ENCODE measurements at regions not wholly inside any gene's neighbourhood (a gene's known extent, or its start where the extent isn't known, plus 50 kb on each side); places are given as distances from the start of the nearest gene placed in this dataset.

DNA sequence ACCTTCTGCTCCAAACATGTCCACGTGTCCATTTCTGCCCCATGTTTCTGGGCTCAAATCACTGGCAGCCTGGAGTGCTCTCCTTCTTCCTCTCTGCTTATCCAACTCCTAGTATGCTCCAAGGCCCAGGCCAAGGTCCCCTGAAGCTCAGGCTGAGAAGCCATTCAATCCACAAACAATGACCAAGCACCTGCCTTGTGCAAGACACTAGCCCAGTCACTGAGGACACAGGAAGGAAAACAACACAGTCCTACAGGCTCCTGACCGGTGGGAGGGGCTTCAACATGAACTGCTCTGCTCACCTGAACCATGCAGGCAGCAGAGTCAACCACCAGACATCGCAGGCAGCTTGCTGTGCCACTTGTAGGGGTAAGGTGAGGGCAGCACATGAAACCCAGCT lies 93.6 kb downstream of the RPL27A start:
- H3K9ac ChIP-seq (ENCODE audit: low read length): no peak overlapping the region
- H3F3A ChIP-seq (ENCODE audit: insufficient read depth, low read length): no peaks in the 10 kb centered on the region
- no peaks in the 10 kb centered on the region for H3K4me1 ChIP-seq (ENCODE audit: insufficient read depth, low read length, severe bottlenecking)
- H3K9me2 ChIP-seq (ENCODE audit: low read depth, low read length): no peaks in the 10 kb centered on the region
- no peak overlapping the region for H3K4me2 ChIP-seq (ENCODE audit: low read length)
- TF ChIP-seq EZH2 (IDR thresholded peaks at IDR 0.05; ENCODE audit: borderline replicate concordance, low read length): no peak
- TF ChIP-seq, protein P1, sequence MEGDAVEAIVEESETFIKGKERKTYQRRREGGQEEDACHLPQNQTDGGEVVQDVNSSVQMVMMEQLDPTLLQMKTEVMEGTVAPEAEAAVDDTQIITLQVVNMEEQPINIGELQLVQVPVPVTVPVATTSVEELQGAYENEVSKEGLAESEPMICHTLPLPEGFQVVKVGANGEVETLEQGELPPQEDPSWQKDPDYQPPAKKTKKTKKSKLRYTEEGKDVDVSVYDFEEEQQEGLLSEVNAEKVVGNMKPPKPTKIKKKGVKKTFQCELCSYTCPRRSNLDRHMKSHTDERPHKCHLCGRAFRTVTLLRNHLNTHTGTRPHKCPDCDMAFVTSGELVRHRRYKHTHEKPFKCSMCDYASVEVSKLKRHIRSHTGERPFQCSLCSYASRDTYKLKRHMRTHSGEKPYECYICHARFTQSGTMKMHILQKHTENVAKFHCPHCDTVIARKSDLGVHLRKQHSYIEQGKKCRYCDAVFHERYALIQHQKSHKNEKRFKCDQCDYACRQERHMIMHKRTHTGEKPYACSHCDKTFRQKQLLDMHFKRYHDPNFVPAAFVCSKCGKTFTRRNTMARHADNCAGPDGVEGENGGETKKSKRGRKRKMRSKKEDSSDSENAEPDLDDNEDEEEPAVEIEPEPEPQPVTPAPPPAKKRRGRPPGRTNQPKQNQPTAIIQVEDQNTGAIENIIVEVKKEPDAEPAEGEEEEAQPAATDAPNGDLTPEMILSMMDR (IDR thresholded peaks at IDR 0.05; ENCODE audit: low read length): no peak
- no peaks in the 10 kb centered on the region for H4K20me1 ChIP-seq (ENCODE audit: insufficient read depth, low read length)
- no peaks in the 10 kb centered on the region for H3K36me3 ChIP-seq (ENCODE audit: insufficient read depth, low read length)
- no peak overlapping the region for H3K4me3 ChIP-seq (ENCODE audit: low read depth, low read length, poor library complexity, severe bottlenecking)
- no peak overlapping the region for H2AFZ ChIP-seq (ENCODE audit: low read length)
- H3K27me3 ChIP-seq (ENCODE audit: insufficient read depth, low read length): no peaks in the 10 kb centered on the region
- H3K79me2 ChIP-seq (ENCODE audit: insufficient read depth, low read length): no peaks in the 10 kb centered on the region
- H3K9me3 ChIP-seq (ENCODE audit: low read length): no peaks in the 10 kb centered on the region
- H3K27ac ChIP-seq (ENCODE audit: low read depth, low read length, poor library complexity, severe bottlenecking): no peak overlapping the region

- Histone ChIP-seq H3K27ac (ENCODE audit: low read depth, low read length, poor library complexity, severe bottlenecking) (no peak overlapping the region), H3K27me3 (ENCODE audit: insufficient read depth, low read length) (no peaks in the 10 kb centered on the region), H3K9ac (ENCODE audit: low read length) (no peak overlapping the region)
These were observed 95.5 kb downstream of the RPL27A start for GRCh38 chr11:8777907-8778767.

GRCh38 chr11:8779107-8779506 lies 96.5 kb downstream of the RPL27A start:
- Histone ChIP-seq H3K4me3 (ENCODE audit: low read depth, low read length, poor library complexity, severe bottlenecking) (no peak overlapping the region), H3K27me3 (ENCODE audit: insufficient read depth, low read length) (no peaks in the 10 kb centered on the region), H3K9ac (ENCODE audit: low read length) (no peak overlapping the region), H2AFZ (ENCODE audit: low read length) (no peak overlapping the region), H3K9me3 (ENCODE audit: low read length) (no peaks in the 10 kb centered on the region), H3K4me1 (ENCODE audit: insufficient read depth, low read length, severe bottlenecking) (no peaks in the 10 kb centered on the region), H4K20me1 (ENCODE audit: insufficient read depth, low read length) (no peaks in the 10 kb centered on the region), H3K9me2 (ENCODE audit: low read depth, low read length) (no peaks in the 10 kb centered on the region), H3K36me3 (ENCODE audit: insufficient read depth, low read length) (no peaks in the 10 kb centered on the region), H3K79me2 (ENCODE audit: insufficient read depth, low read length) (no peaks in the 10 kb centered on the region), H3K4me2 (ENCODE audit: low read length) (no peak overlapping the region), H3K27ac (ENCODE audit: low read depth, low read length, poor library complexity, severe bottlenecking) (no peak overlapping the region), H3F3A (ENCODE audit: insufficient read depth, low read length) (no peaks in the 10 kb centered on the region)
- TF ChIP-seq EZH2 (IDR thresholded peaks at IDR 0.05; ENCODE audit: borderline replicate concordance, low read length): no peak
- TF ChIP-seq, protein P1 (IDR thresholded peaks at IDR 0.05; ENCODE audit: low read length): no peak

More at GRCh38 chr11:8777907-8778767, 95.5 kb downstream of the RPL27A start:
- H3K4me3 ChIP-seq (ENCODE audit: low read depth, low read length, poor library complexity, severe bottlenecking): no peak overlapping the region
- no peaks in the 10 kb centered on the region for H3K36me3 ChIP-seq (ENCODE audit: insufficient read depth, low read length)
- no peaks in the 10 kb centered on the region for H3F3A ChIP-seq (ENCODE audit: insufficient read depth, low read length)
- H2AFZ ChIP-seq (ENCODE audit: low read length): no peak overlapping the region
- H3K4me2 ChIP-seq (ENCODE audit: low read length): no peak overlapping the region
- no peaks in the 10 kb centered on the region for H4K20me1 ChIP-seq (ENCODE audit: insufficient read depth, low read length)
- TF ChIP-seq EZH2 (IDR thresholded peaks at IDR 0.05; ENCODE audit: borderline replicate concordance, low read length): no peak
- TF ChIP-seq, protein P1 (IDR thresholded peaks at IDR 0.05; ENCODE audit: low read length): no peak
- H3K4me1 ChIP-seq (ENCODE audit: insufficient read depth, low read length, severe bottlenecking): no peaks in the 10 kb centered on the region
- no peaks in the 10 kb centered on the region for H3K79me2 ChIP-seq (ENCODE audit: insufficient read depth, low read length)
- no peaks in the 10 kb centered on the region for H3K9me2 ChIP-seq (ENCODE audit: low read depth, low read length)
- H3K9me3 ChIP-seq (ENCODE audit: low read length): no peaks in the 10 kb centered on the region
